ENCODE measurements at regions not wholly inside any gene's neighbourhood (a gene's known extent, or its start where the extent isn't known, plus 50 kb on each side); places are given as distances from the start of the nearest gene placed in this dataset.

DNA sequence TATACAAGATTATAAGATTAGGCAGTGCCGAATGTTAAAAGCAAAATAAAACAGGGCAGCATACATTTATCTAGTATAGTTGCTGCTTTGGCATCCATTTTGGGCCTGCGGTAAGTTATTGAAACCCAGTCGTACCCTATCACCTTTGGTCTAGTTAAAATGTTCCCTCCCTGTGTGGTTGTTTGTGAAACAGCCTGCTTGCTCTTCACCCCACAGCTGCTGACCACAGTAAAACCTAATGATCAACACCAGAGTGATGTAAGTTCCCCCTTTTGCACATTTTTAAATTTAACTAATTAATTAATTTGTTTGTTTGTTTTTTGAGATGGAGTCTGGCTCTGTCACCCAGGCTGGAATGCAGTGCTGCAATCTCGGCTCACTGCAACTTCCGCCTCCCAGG lies 50.3 kb upstream of the TXNDC5 start:
- H3K27ac ChIP-seq = peak overlapping the region in 1 of 4 donors; percentile 6
- DNase-seq = no peak
- H3K27me3 ChIP-seq = no peaks in the 10 kb centered on the region
- H3K4me1 ChIP-seq = peaks cover 0 to 3% (median 0%) of the 10 kb centered on the region in 4 donors
- TF ChIP-seq POLR2A (IDR thresholded peaks at IDR 0.05) (no peak), CTCF (IDR thresholded peaks at IDR 0.05) (no peak)
- H3K36me3 ChIP-seq = no peaks in the 10 kb centered on the region
- H3K4me3 ChIP-seq = no peak overlapping the region
- H3K9me3 ChIP-seq = no peaks in the 10 kb centered on the region
